WTC11 (cell line): ENCODE measurements at regions not wholly inside any gene's neighbourhood (a gene's known extent, or its start where the extent isn't known, plus 50 kb on each side); places are given as distances from the start of the nearest gene placed in this dataset.

Experiments used
- ATF3 ChIP-seq: sonication (generic); formaldehyde crosslinking; conservative IDR thresholded peaks from 2 replicates; pipeline ENCODE4 v1.8.1; 2022; ENCODE audit warnings: mild to moderate bottlenecking, missing genetic modification reagents
- CTCF ChIP-seq: fragments of 200-600 bp; IDR thresholded peaks from 2 replicates; pipeline ENCODE4 v1.8.0; 2022; ENCODE audit warnings: antibody characterized with exemption
- ESRRA ChIP-seq: sonication (generic); formaldehyde crosslinking; IDR thresholded peaks from 2 replicates; pipeline ENCODE4 v1.8.1; 2022; ENCODE audit warnings: mild to moderate bottlenecking, missing genetic modification reagents, borderline replicate concordance
- MAX ChIP-seq: sonication (generic); formaldehyde crosslinking; IDR thresholded peaks from 2 replicates; pipeline ENCODE4 v1.8.0; 2022; ENCODE audit warnings: mild to moderate bottlenecking, missing genetic modification reagents
- NR3C1 ChIP-seq: sonication (generic); formaldehyde crosslinking; conservative IDR thresholded peaks from 2 replicates; pipeline ENCODE4 v1.8.1; 2023; ENCODE audit warnings: low read depth, mild to moderate bottlenecking, missing genetic modification reagents
- SP1 ChIP-seq: sonication (generic); formaldehyde crosslinking; conservative IDR thresholded peaks from 2 replicates; pipeline ENCODE4 v1.8.1; 2022; ENCODE audit warnings: missing genetic modification reagents
- TCF7 ChIP-seq: sonication (generic); formaldehyde crosslinking; IDR thresholded peaks from 2 replicates; pipeline ENCODE4 v1.8.0; 2022; ENCODE audit warnings: mild to moderate bottlenecking, low read depth, missing genetic modification reagents, moderate library complexity
- TEAD4 ChIP-seq: sonication (generic); formaldehyde crosslinking; IDR thresholded peaks from 2 replicates; pipeline ENCODE4 v1.8.0; 2022; ENCODE audit warnings: mild to moderate bottlenecking, missing genetic modification reagents
- ZNF219 ChIP-seq: sonication (generic); formaldehyde crosslinking; IDR thresholded peaks from 2 replicates; pipeline ENCODE4 v1.8.0; 2023; ENCODE audit warnings: missing genetic modification reagents, mild to moderate bottlenecking, borderline replicate concordance
- ZNF281 ChIP-seq: sonication (generic); formaldehyde crosslinking; IDR thresholded peaks from 2 replicates; pipeline ENCODE4 v1.8.0; 2023; ENCODE audit warnings: mild to moderate bottlenecking, missing genetic modification reagents

GRCh38 chr11:80466570-80466969, 1025.7 kb upstream of the TENM4 start:
- no peak for TF ChIP-seq CTCF
- no peak for TF ChIP-seq TCF7 (CRISPR knock-in tag)
- TF ChIP-seq ESRRA: no peak
- no peak for TF ChIP-seq NR3C1 (CRISPR knock-in tag)
- TF ChIP-seq MAX: no peak
- no peak for TF ChIP-seq ZNF281 (CRISPR knock-in tag)
- no peak for TF ChIP-seq ZNF219 (CRISPR knock-in tag)
- no peak for TF ChIP-seq ATF3
- TF ChIP-seq TEAD4: no peak
- no peak for TF ChIP-seq SP1
